ENCODE measurements at regions not wholly inside any gene's neighbourhood (a gene's known extent, or its start where the extent isn't known, plus 50 kb on each side); places are given as distances from the start of the nearest gene placed in this dataset.

- no peak for TF ChIP-seq CTCF (conservative IDR thresholded peaks at IDR 0.05; ENCODE audit: low read length)
- no peak overlapping the region for H3K4me3 ChIP-seq (ENCODE audit: low read length)
- no peak for DNase-seq (ENCODE audit: low read depth)
Measured at GRCh38 chr2:221264318-221264717, 307.8 kb downstream of the EPHA4 start.

DNA sequence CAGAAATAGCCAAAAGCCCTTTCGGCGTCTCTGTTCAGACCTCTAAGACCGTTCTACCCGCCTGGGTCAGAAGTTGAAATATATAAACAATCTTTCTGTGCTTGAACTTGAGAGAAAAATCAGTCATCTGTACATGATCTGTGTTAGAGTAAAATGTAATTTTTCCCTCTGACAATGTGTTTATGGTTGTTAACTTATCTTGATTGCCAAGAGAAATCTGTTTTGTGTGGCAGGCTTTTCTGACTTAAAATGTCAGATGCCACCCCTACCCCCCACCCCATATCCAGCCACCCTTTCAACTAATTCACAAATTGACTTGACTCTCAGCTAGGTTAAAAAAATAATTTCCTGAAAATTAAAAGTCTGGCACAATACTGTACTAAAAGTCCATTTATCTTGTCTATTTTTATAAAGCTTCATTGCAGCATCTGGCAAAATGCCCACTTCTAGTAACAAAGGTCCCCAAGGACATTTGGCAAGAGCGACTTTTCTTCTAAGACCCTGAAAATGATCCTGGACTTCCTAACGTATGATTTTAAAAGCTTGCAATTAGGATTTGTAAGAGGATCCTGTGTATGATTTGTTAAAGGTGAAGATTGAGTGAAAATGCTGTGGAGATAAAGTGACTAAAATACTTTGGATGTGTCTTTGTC is 304.2 kb downstream of the EPHA4 start:
- TF ChIP-seq CTCF (conservative IDR thresholded peaks at IDR 0.05; ENCODE audit: low read length) = no peak
- no peak overlapping the region for H3K4me3 ChIP-seq (ENCODE audit: low read length)
- DNase-seq (ENCODE audit: low read depth) = no peak

DNA sequence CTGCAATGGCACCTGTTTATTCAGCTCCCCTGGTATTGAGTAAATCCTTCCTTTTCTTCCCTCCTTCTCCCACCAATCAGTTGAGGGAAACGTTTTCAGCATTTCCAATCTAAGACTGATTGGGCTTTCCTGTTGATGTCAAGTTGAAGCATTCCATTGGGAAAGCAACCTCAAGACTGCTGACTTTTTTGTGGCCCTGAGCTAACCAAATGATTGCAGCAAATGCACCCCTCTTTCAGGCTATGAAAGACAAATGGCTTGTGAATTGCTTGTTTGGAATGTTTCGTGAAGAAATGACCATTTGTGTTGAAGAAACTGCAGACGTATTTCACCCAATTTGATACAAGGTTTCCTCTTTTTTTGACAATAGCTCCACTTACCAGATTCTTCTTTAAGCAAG is 303.5 kb downstream of the EPHA4 start:
- no peak overlapping the region for H3K4me3 ChIP-seq (ENCODE audit: low read length)
- DNase-seq (ENCODE audit: low read depth) = peak; percentile 1
- no peak for TF ChIP-seq CTCF (conservative IDR thresholded peaks at IDR 0.05; ENCODE audit: low read length)

- DNase-seq (ENCODE audit: low read depth) = no peak
- no peak for TF ChIP-seq CTCF (conservative IDR thresholded peaks at IDR 0.05; ENCODE audit: low read length)
- H3K4me3 ChIP-seq (ENCODE audit: low read length) = no peak overlapping the region
Measured at GRCh38 chr2:221270806-221271205, 301.3 kb downstream of the EPHA4 start.

DNA sequence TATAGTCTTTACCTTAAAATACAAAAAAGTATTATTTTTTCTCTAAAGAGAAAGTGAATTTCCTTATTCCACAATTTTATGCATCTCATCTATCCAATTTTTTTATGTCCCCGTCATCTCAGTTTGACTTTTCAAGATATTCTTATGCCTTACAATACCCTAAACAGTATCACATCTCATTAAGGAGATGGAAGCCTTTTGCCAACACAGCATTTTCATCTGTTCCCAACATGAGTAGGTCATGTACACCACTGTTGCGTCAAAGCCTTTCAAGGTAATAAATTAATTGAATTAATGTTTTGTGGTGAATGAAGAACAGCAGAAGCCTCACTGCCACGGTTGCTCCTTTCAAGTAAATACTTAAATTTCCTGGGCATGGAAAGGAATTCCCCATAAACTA is 299.4 kb downstream of the EPHA4 start:
- no peak overlapping the region for H3K4me3 ChIP-seq (ENCODE audit: low read length)
- no peak for TF ChIP-seq CTCF (conservative IDR thresholded peaks at IDR 0.05; ENCODE audit: low read length)
- DNase-seq (ENCODE audit: low read depth) = no peak

GRCh38 chr2:221276033-221276432 is 296.1 kb downstream of the EPHA4 start:
- H3K4me3 ChIP-seq (ENCODE audit: low read length) = no peak overlapping the region
- no peak for DNase-seq (ENCODE audit: low read depth)
- TF ChIP-seq CTCF (conservative IDR thresholded peaks at IDR 0.05; ENCODE audit: low read length) = no peak

DNA sequence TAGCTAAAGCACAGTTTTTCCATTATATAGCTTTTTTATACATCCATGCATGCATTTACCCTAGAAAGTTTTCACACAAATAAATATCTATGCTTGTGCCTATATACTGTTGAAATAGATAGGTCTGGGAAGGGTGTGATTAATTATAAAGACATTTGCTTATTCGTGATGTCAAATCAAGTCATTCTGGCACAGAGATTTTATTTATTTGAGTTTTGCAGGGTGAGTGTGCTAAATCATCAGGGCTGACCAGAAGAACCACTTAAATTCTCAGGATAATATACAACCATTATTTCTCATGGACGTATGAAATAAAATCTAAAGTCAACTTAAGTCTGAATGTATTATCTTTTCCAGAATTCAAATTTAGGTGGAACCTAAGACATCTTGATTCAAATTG is 295.5 kb downstream of the EPHA4 start:
- no peak for DNase-seq (ENCODE audit: low read depth)
- no peak for TF ChIP-seq CTCF (conservative IDR thresholded peaks at IDR 0.05; ENCODE audit: low read length)
- H3K4me3 ChIP-seq (ENCODE audit: low read length) = no peak overlapping the region

Data from AG10803 (cell line).